Endodermal cell (in vitro differentiated cells): ENCODE measurements at regions not wholly inside any gene's neighbourhood (a gene's known extent, or its start where the extent isn't known, plus 50 kb on each side); places are given as distances from the start of the nearest gene placed in this dataset.

ENCODE experiments used
- DNase-seq: peaks from one replicate; pipeline ENCODE4 v3.0.0-alpha.2; 2017
- H3K27ac ChIP-seq: 2 replicates; pipeline ENCODE4 v1.5.1; 2013; ENCODE audit warnings: mild to moderate bottlenecking, low read depth, low read length, moderate library complexity
- H3K27me3 ChIP-seq: 2 replicates; pipeline ENCODE4 v1.6.1; 2013; ENCODE audit warnings: mild to moderate bottlenecking, low read length, moderate library complexity; ENCODE audit not compliant: insufficient read depth, control insufficient read depth, poor library complexity, severe bottlenecking
- H3K36me3 ChIP-seq: 2 replicates; pipeline ENCODE4 v1.7.0; 2013; ENCODE audit warnings: mild to moderate bottlenecking, low read length, moderate library complexity; ENCODE audit not compliant: control insufficient read depth, insufficient read depth
- H3K4me1 ChIP-seq: one replicate; pipeline ENCODE4 v1.7.0; 2013; ENCODE audit warnings: low read length; ENCODE audit not compliant: control insufficient read depth, insufficient read depth
- H3K4me3 ChIP-seq: 2 replicates; pipeline ENCODE4 v1.5.1; 2013; ENCODE audit warnings: mild to moderate bottlenecking, low read length, moderate library complexity
- H3K9ac ChIP-seq: 2 replicates; pipeline ENCODE4 v1.6.1; 2013; ENCODE audit warnings: mild to moderate bottlenecking, low read length, moderate library complexity; ENCODE audit not compliant: poor library complexity, severe bottlenecking; ENCODE audit errors: extremely low read depth
- H3K9me3 ChIP-seq: 2 replicates; pipeline ENCODE4 v1.6.1; 2013; ENCODE audit warnings: mild to moderate bottlenecking, low read length, moderate library complexity; ENCODE audit not compliant: control insufficient read depth
- H3K27ac Mint-ChIP-seq: 2 replicates; pipeline ENCODE4 v1.8.0; 2020; ENCODE audit warnings: mixed read lengths
- H3K27me3 Mint-ChIP-seq: 2 replicates; pipeline ENCODE4 v1.8.0; 2021; ENCODE audit warnings: mild to moderate bottlenecking, mixed read lengths; ENCODE audit not compliant: insufficient read depth
- H3K36me3 Mint-ChIP-seq: 2 replicates; pipeline ENCODE4 v1.8.0; 2020; ENCODE audit warnings: low read depth, mixed read lengths
- H3K4me1 Mint-ChIP-seq: 2 replicates; pipeline ENCODE4 v1.8.0; 2020; ENCODE audit warnings: mixed read lengths
- H3K4me3 Mint-ChIP-seq: 2 replicates; pipeline ENCODE4 v1.8.0; 2020; ENCODE audit warnings: mild to moderate bottlenecking, moderate library complexity, mixed read lengths
- H3K9me3 Mint-ChIP-seq: 2 replicates; pipeline ENCODE4 v1.8.0; 2020; ENCODE audit warnings: mild to moderate bottlenecking, mixed read lengths
- CTCF ChIP-seq: fragments of 200-600 bp; sonication (generic); conservative IDR thresholded peaks from 2 replicates; pipeline ENCODE4 v1.5.0; 2021; ENCODE audit warnings: antibody characterized with exemption, mild to moderate bottlenecking
- WGBS, 2 experiments: methylation state at CpG; one replicate each; pipeline versions ENCODE4 v1.1.5 to v1.1.7; 2013; ENCODE audit warnings: missing lambda C conversion rate in 2 of 2, mixed read lengths in 1 of 2; ENCODE audit not compliant: insufficient coverage in 1 of 2, insufficient read length in 1 of 2; 5-methylcytosine and 5-hydroxymethylcytosine counted together

DNA sequence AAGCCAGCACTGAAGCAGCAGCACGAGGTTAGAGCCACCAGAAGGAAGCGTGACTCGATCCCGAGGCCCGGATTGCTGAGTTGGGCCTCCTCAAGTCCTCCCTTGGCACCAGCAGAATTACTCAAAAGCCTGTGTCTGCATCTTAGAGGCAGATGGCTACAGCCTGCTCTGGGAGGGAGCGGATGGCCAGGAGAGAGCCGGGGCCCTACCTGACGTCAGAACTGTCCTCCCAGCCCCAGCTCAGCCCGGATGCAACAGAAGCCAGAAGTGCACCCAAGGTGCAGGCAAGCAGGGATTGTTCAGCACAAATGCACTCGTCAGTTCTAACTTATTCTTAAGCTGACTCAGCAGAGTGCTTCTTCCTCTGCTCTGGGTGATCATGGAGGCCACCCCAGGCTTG is 155.5 kb upstream of the RPS6KA2 start:
- Mint-ChIP-seq H3K4me1 (no peaks in the 10 kb centered on the region), H3K36me3 (no peaks in the 10 kb centered on the region), H3K27ac (no peak overlapping the region), H3K27me3 (no peaks in the 10 kb centered on the region), H3K9me3 (no peaks in the 10 kb centered on the region), H3K4me3 (no peak overlapping the region)
- Histone ChIP-seq H3K36me3 (no peaks in the 10 kb centered on the region), H3K27ac (no peak overlapping the region), H3K4me3 (no peak overlapping the region), H3K4me1 (no peaks in the 10 kb centered on the region), H3K27me3 (no peaks in the 10 kb centered on the region), H3K9ac (no peak overlapping the region), H3K9me3 (no peaks in the 10 kb centered on the region)
- WGBS, 2 experiments: 78 to 84% methylated on average over 10 of the region's 10 CpGs
- TF ChIP-seq CTCF: no peak
- DNase-seq: no peak

DNA sequence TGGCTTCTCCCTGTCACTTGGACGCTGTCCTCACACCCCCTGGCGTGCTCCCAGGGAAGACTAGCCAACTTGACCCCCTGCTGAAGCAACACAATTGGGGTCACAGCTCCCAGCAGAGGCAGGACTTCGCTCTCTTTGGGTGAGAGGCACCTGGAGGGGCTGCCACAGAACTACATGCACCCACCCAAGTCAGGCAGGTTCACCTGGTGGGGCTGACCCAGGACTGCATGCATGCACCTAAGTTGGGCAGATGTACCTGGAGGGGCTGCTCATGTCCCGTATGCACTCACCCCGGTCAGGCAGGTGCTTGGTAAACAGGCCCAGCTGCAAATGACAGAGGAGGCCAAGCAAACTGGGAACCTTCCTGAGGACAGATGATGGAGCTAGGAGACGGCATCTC is 154.3 kb upstream of the RPS6KA2 start:
- no peak for DNase-seq
- Mint-ChIP-seq H3K27ac (no peak overlapping the region), H3K4me3 (no peak overlapping the region), H3K4me1 (no peaks in the 10 kb centered on the region), H3K27me3 (no peaks in the 10 kb centered on the region), H3K36me3 (no peaks in the 10 kb centered on the region), H3K9me3 (no peaks in the 10 kb centered on the region)
- Histone ChIP-seq H3K27ac (no peak overlapping the region), H3K36me3 (no peaks in the 10 kb centered on the region), H3K4me3 (no peak overlapping the region), H3K4me1 (no peaks in the 10 kb centered on the region), H3K27me3 (no peaks in the 10 kb centered on the region), H3K9ac (no peak overlapping the region), H3K9me3 (no peaks in the 10 kb centered on the region)
- no peak for TF ChIP-seq CTCF
- WGBS, 2 experiments: 88 to 94% methylated on average over 5 to 6 of the region's 6 CpGs

GRCh38 chr6:166779963-166780683 is 153.1 kb upstream of the RPS6KA2 start:
- no peaks in the 10 kb centered on the region for H3K36me3 ChIP-seq
- H3K9me3 ChIP-seq: no peaks in the 10 kb centered on the region
- Mint-ChIP-seq H3K27ac (no peak overlapping the region), H3K4me3 (no peak overlapping the region), H3K27me3 (no peaks in the 10 kb centered on the region), H3K4me1 (no peaks in the 10 kb centered on the region), H3K36me3 (no peaks in the 10 kb centered on the region), H3K9me3 (no peaks in the 10 kb centered on the region)
- 94 to 97% methylated on average over 10 to 13 of the region's 13 CpGs for WGBS, 2 experiments
- DNase-seq: no peak
- no peaks in the 10 kb centered on the region for H3K4me1 ChIP-seq
- H3K27me3 ChIP-seq: no peaks in the 10 kb centered on the region
- TF ChIP-seq CTCF: no peak
- no peak overlapping the region for H3K4me3 ChIP-seq
- H3K9ac ChIP-seq: no peak overlapping the region
- H3K27ac ChIP-seq: no peak overlapping the region
